Fibroblast of pulmonary artery (primary cell): ENCODE measurements at regions not wholly inside any gene's neighbourhood (a gene's known extent, or its start where the extent isn't known, plus 50 kb on each side); places are given as distances from the start of the nearest gene placed in this dataset.

Source experiments
- DNase-seq: peaks from one replicate; pipeline ENCODE4 v3.0.0-alpha.2; 2010; ENCODE audit warnings: low read depth
- H3K4me3 ChIP-seq: replicated peaks from 2 replicates; pipeline ENCODE4 v1.5.1; 2011; ENCODE audit warnings: low read depth, mild to moderate bottlenecking, control low read depth, low read length, moderate library complexity
- CTCF ChIP-seq: IDR thresholded peaks from 2 replicates; pipeline ENCODE4 v1.5.1; 2011; ENCODE audit warnings: mild to moderate bottlenecking, control low read depth, low read length, inconsistent platforms; ENCODE audit errors: missing control alignments

- no peak for TF ChIP-seq CTCF
- H3K4me3 ChIP-seq = no peak overlapping the region
- no peak for DNase-seq
Measured at GRCh38 chr17:65394811-65395472, 166.5 kb downstream of the AXIN2 start.

- DNase-seq = no peak
- no peak for TF ChIP-seq CTCF
- no peak overlapping the region for H3K4me3 ChIP-seq
Measured at GRCh38 chr17:65393514-65393913, 167.9 kb downstream of the AXIN2 start.

GRCh38 chr17:65389949-65390348 lies 171.5 kb downstream of the AXIN2 start:
- TF ChIP-seq CTCF = no peak
- no peak overlapping the region for H3K4me3 ChIP-seq
- peak; percentile 17 for DNase-seq

GRCh38 chr17:65389426-65389825 lies 172.0 kb downstream of the AXIN2 start:
- no peak overlapping the region for H3K4me3 ChIP-seq
- peak; percentile 31 for DNase-seq
- TF ChIP-seq CTCF = no peak

- no peak overlapping the region for H3K4me3 ChIP-seq
- peak; percentile 7 for DNase-seq
- no peak for TF ChIP-seq CTCF
Measured at GRCh38 chr17:65388911-65389310, 172.5 kb downstream of the AXIN2 start.

GRCh38 chr17:65387322-65387721 lies 174.1 kb downstream of the AXIN2 start:
- TF ChIP-seq CTCF = no peak
- no peak for DNase-seq
- H3K4me3 ChIP-seq = no peak overlapping the region

- H3K4me3 ChIP-seq = no peak overlapping the region
- no peak for DNase-seq
- TF ChIP-seq CTCF = no peak
Measured at GRCh38 chr17:65385726-65386125, 175.7 kb downstream of the AXIN2 start.
